ENCODE measurements at regions not wholly inside any gene's neighbourhood (a gene's known extent, or its start where the extent isn't known, plus 50 kb on each side); places are given as distances from the start of the nearest gene placed in this dataset.

DNA sequence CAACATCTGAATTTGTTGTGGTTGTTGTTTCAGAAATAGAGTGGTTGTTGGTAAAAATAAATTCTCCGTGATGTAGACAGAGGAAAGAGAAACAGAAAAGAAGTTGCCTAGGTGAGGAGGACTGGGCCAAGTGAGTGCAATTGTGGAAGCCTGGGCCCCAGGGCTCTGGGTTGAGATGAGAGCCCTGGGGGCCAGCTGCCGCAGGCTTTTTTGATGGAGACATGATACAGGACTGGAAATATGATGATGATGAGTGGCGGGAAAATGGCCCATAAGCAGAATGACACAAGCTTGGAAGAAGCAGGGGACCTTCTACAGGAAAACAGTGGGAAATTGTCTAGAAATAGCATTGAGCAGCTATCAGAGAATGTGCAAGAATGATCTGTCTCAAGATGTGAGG, 181.8 kb downstream of the TDRD15 start:
- no peak for TF ChIP-seq CTCF (IDR thresholded peaks at IDR 0.05)
- TF ChIP-seq POLR2A (IDR thresholded peaks at IDR 0.05) = no peak
- ATAC-seq (no peak), DNase-seq (no peak)
- intact Hi-C loops (cut with DNase I) = no loop called here
- H3K27ac ChIP-seq = no peak overlapping the region
- no peaks in the 10 kb centered on the region for H3K36me3 ChIP-seq
- H3K4me1 ChIP-seq = peaks cover 0 to 11% (median 4%) of the 10 kb centered on the region in 12 donors
- no peak overlapping the region for H3K4me3 ChIP-seq
- WGBS, 4 donors = 91 to 94% (median 93%) methylated on average over 3 of the region's 3 CpGs
- H3K27me3 ChIP-seq = no peaks in the 10 kb centered on the region
- no peaks in the 10 kb centered on the region for H3K9me3 ChIP-seq

DNA sequence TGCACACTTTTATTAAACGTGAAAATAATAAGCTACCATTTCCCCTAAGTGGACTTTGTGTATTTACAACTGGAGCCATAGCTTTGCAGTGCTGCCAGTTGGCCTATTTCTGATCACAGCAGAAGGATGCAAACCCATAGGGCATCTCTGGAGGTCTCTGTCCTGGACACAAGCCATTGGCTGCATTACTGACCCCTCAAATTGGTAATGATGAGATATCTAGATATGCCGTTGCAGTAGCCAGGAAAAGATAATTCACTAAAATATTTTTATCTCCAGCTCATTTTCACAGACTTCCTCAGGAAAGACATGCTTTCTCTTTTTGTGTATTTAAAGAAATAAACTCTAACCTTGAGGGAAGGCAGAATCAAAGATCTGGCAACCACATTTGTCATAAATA, 182.5 kb downstream of the TDRD15 start:
- Histone ChIP-seq H3K27me3 (no peaks in the 10 kb centered on the region), H3K27ac (no peak overlapping the region), H3K4me3 (no peak overlapping the region), H3K9me3 (no peaks in the 10 kb centered on the region), H3K4me1 (peaks cover 0 to 11% (median 4%) of the 10 kb centered on the region in 12 donors), H3K36me3 (no peaks in the 10 kb centered on the region)
- ATAC-seq = no peak
- DNase-seq = no peak
- intact Hi-C loops (cut with DNase I) = no loop called here
- TF ChIP-seq POLR2A (IDR thresholded peaks at IDR 0.05) (no peak), CTCF (IDR thresholded peaks at IDR 0.05) (no peak)
- WGBS, 4 donors = 45 to 53% (median 48%) methylated on average over 2 of the region's 2 CpGs

GRCh38 chr2:21307037-21307436, 183.3 kb downstream of the TDRD15 start:
- ATAC-seq (no peak), DNase-seq (no peak)
- Histone ChIP-seq H3K9me3 (no peaks in the 10 kb centered on the region), H3K27me3 (no peaks in the 10 kb centered on the region), H3K27ac (no peak overlapping the region), H3K4me1 (peaks cover 0 to 6% (median 2%) of the 10 kb centered on the region in 12 donors), H3K36me3 (no peaks in the 10 kb centered on the region), H3K4me3 (no peak overlapping the region)
- WGBS, 4 donors = 78 to 90% (median 86%) methylated on average over 1 of the region's 1 CpG
- TF ChIP-seq POLR2A (IDR thresholded peaks at IDR 0.05) (no peak), CTCF (IDR thresholded peaks at IDR 0.05) (no peak)
- intact Hi-C loops (cut with DNase I) = no loop called here

DNA sequence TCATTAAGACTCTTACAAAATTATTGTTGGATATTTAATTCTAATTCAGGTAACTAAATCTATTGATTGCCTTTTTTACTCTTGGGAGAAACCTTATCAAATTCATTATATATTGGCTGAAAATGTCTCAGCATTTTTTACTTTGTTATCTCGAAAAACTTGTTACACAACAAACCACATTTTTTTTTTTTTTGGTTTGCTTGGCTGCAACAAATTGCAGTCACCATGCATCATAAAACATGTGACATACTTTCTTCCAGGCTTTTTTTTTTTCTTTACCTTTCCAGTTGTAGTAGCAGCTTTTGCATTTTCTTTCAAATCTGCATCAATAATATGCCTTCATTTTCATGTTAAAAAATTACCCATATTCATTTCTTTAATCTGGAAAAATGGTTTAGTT, 186.7 kb downstream of the TDRD15 start:
- Histone ChIP-seq H3K4me3 (no peak overlapping the region), H3K36me3 (no peaks in the 10 kb centered on the region), H3K9me3 (no peaks in the 10 kb centered on the region), H3K27me3 (no peaks in the 10 kb centered on the region), H3K27ac (no peak overlapping the region), H3K4me1 (peaks cover 0 to 4% (median 0%) of the 10 kb centered on the region in 12 donors)
- intact Hi-C loops (cut with DNase I) = loop anchor here in 2 of 10 donors (2.0 to 10.0 kb wide), 2 partner anchors 130 to 266 kb away; partner anchors contain the start of gene APOB (in 1 of the 2)
- ATAC-seq (no peak), DNase-seq (no peak)
- TF ChIP-seq CTCF (IDR thresholded peaks at IDR 0.05) = no peak
- no peak for TF ChIP-seq POLR2A (IDR thresholded peaks at IDR 0.05)
- 51 to 80% (median 60%) methylated on average over 1 of the region's 1 CpG for WGBS, 4 donors

Data from heart left ventricle (tissue), 16 donors.